SH-SY5Y (cell line): ENCODE measurements at regions not wholly inside any gene's neighbourhood (a gene's known extent, or its start where the extent isn't known, plus 50 kb on each side); places are given as distances from the start of the nearest gene placed in this dataset.

Experiments
- GATA2 ChIP-seq: IDR thresholded peaks from 2 replicates; pipeline ENCODE4 v1.6.1; 2011; ENCODE audit warnings: mild to moderate bottlenecking, low read depth, low read length
- GATA3 ChIP-seq: IDR thresholded peaks from 2 replicates; pipeline ENCODE4 v1.6.1; 2011; ENCODE audit warnings: low read depth, mild to moderate bottlenecking, low read length, moderate library complexity

- TF ChIP-seq GATA3, result no peak
- no peak for TF ChIP-seq GATA2
Observed at GRCh38 chr2:78351208-78351607, 674.3 kb upstream of the REG3G start.
